Astrocyte (in vitro differentiated cells and primary cell): ENCODE measurements at regions not wholly inside any gene's neighbourhood (a gene's known extent, or its start where the extent isn't known, plus 50 kb on each side); places are given as distances from the start of the nearest gene placed in this dataset.
A peak's percentile ranks its signal among the peaks of the same experiment; 100 is the strongest.

ENCODE experiments used
- DNase-seq: peaks from one replicate; pipeline ENCODE4 v3.0.0-alpha.2; 2010; ENCODE audit warnings: low read depth
- FAIRE-seq: peaks from 2 replicates; lab custom pipeline; 2011; peaks lifted over from hg19 to GRCh38; lab: Jason Lieb, UNC
- H2AFZ ChIP-seq: 2 replicates; pipeline ENCODE4 v1.6.0; 2012; ENCODE audit warnings: low read depth, low read length, inconsistent platforms
- H3K27ac ChIP-seq: 2 replicates; pipeline ENCODE4 v1.5.1; 2011; ENCODE audit warnings: low read depth, low read length, inconsistent platforms
- H3K27me3 ChIP-seq: 2 replicates; pipeline ENCODE4 v1.6.0; 2011; ENCODE audit warnings: low read length, inconsistent platforms; ENCODE audit not compliant: insufficient read depth
- H3K36me3 ChIP-seq: 2 replicates; pipeline ENCODE4 v1.5.1; 2011; ENCODE audit warnings: low read length, inconsistent platforms; ENCODE audit not compliant: insufficient read depth
- H3K4me1 ChIP-seq: 2 replicates; pipeline ENCODE4 v1.5.1; 2011; ENCODE audit warnings: low read length, inconsistent platforms; ENCODE audit not compliant: insufficient read depth
- H3K4me2 ChIP-seq: 2 replicates; pipeline ENCODE4 v1.6.0; 2012; ENCODE audit warnings: low read length, inconsistent platforms
- H3K4me3 ChIP-seq: 2 replicates; pipeline ENCODE4 v1.5.1; 2011; ENCODE audit warnings: low read depth, mild to moderate bottlenecking, low read length, inconsistent platforms; ENCODE audit not compliant: insufficient read depth
- H3K79me2 ChIP-seq: 2 replicates; pipeline ENCODE4 v1.6.0; 2012; ENCODE audit warnings: mild to moderate bottlenecking, low read length, inconsistent platforms; ENCODE audit not compliant: insufficient read depth
- H3K9ac ChIP-seq: 2 replicates; pipeline ENCODE4 v1.6.0; 2012; ENCODE audit warnings: mild to moderate bottlenecking, low read length, inconsistent platforms
- H3K9me3 ChIP-seq: 2 replicates; pipeline ENCODE4 v1.5.1; 2012; ENCODE audit warnings: low read depth, mild to moderate bottlenecking, low read length, inconsistent platforms; ENCODE audit not compliant: insufficient read depth
- H4K20me1 ChIP-seq: 2 replicates; pipeline ENCODE4 v1.6.0; 2012; ENCODE audit warnings: low read length, inconsistent platforms; ENCODE audit not compliant: insufficient read depth
- H3K27ac Mint-ChIP-seq: one replicate; pipeline ENCODE4 v1.8.0; 2021; ENCODE audit warnings: mild to moderate bottlenecking, mixed read lengths; ENCODE audit not compliant: unreplicated experiment
- H3K27me3 Mint-ChIP-seq: one replicate; pipeline ENCODE4 v1.8.0; 2021; ENCODE audit warnings: low read depth, mixed read lengths; ENCODE audit not compliant: unreplicated experiment
- H3K36me3 Mint-ChIP-seq: one replicate; pipeline ENCODE4 v1.8.0; 2021; ENCODE audit warnings: low read depth, mixed read lengths; ENCODE audit not compliant: unreplicated experiment
- H3K4me1 Mint-ChIP-seq: one replicate; pipeline ENCODE4 v1.8.0; 2021; ENCODE audit warnings: low read depth, mixed read lengths; ENCODE audit not compliant: unreplicated experiment
- H3K4me3 Mint-ChIP-seq: one replicate; pipeline ENCODE4 v1.8.0; 2021; ENCODE audit warnings: mild to moderate bottlenecking, moderate library complexity, mixed read lengths; ENCODE audit not compliant: unreplicated experiment
- H3K9me3 Mint-ChIP-seq: one replicate; pipeline ENCODE4 v1.8.0; 2021; ENCODE audit warnings: mild to moderate bottlenecking, mixed read lengths; ENCODE audit not compliant: unreplicated experiment
- EZH2 ChIP-seq: IDR thresholded peaks from 2 replicates; pipeline ENCODE4 v1.6.1; 2012; ENCODE audit warnings: mild to moderate bottlenecking, low read length, inconsistent platforms; ENCODE audit not compliant: insufficient read depth
- TF ChIP-seq, protein P1 (sequence below): IDR thresholded peaks from 2 replicates; pipeline ENCODE4 v1.5.1; 2011; ENCODE audit warnings: low read depth, mild to moderate bottlenecking, inconsistent platforms, low read length, moderate library complexity; ENCODE audit not compliant: insufficient read depth

DNA sequence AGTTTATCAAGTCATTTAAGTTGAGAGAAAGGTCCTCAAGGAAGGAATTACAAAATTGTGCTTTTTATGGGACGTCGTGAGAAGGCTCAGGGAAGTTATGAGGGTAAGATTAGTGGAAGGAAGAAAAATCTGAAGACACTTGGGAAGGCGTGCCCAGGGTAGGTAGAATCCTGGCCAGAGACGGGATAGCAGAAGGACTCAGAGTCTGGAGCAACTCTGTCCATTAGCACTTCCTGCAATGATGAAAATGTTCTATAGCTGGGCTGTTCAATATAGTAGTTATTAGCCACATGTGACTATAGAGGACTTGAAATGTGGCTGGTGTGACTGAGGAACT, 271.0 kb upstream of the ZPLD1 start:
- Mint-ChIP-seq H3K27ac (no peak overlapping the region), H3K4me3 (no peak overlapping the region), H3K36me3 (no peaks in the 10 kb centered on the region), H3K9me3 (no peaks in the 10 kb centered on the region), H3K27me3 (no peaks in the 10 kb centered on the region), H3K4me1 (peaks cover 9% of the 10 kb centered on the region)
- H3K9ac ChIP-seq, result peak overlapping the region; percentile 28
- H3K4me1 ChIP-seq, result peaks cover 18% of the 10 kb centered on the region
- no peak overlapping the region for H3K4me3 ChIP-seq
- no peaks in the 10 kb centered on the region for H4K20me1 ChIP-seq
- H3K9me3 ChIP-seq, result no peaks in the 10 kb centered on the region
- DNase-seq (no peak), FAIRE-seq (no peak)
- H2AFZ ChIP-seq, result no peak overlapping the region
- no peaks in the 10 kb centered on the region for H3K27me3 ChIP-seq
- H3K4me2 ChIP-seq, result no peak overlapping the region
- TF ChIP-seq, protein P1, sequence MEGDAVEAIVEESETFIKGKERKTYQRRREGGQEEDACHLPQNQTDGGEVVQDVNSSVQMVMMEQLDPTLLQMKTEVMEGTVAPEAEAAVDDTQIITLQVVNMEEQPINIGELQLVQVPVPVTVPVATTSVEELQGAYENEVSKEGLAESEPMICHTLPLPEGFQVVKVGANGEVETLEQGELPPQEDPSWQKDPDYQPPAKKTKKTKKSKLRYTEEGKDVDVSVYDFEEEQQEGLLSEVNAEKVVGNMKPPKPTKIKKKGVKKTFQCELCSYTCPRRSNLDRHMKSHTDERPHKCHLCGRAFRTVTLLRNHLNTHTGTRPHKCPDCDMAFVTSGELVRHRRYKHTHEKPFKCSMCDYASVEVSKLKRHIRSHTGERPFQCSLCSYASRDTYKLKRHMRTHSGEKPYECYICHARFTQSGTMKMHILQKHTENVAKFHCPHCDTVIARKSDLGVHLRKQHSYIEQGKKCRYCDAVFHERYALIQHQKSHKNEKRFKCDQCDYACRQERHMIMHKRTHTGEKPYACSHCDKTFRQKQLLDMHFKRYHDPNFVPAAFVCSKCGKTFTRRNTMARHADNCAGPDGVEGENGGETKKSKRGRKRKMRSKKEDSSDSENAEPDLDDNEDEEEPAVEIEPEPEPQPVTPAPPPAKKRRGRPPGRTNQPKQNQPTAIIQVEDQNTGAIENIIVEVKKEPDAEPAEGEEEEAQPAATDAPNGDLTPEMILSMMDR, result no peak
- TF ChIP-seq EZH2, result no peak
- no peaks in the 10 kb centered on the region for H3K79me2 ChIP-seq
- H3K27ac ChIP-seq, result peak overlapping the region; percentile 51
- H3K36me3 ChIP-seq, result no peaks in the 10 kb centered on the region

DNA sequence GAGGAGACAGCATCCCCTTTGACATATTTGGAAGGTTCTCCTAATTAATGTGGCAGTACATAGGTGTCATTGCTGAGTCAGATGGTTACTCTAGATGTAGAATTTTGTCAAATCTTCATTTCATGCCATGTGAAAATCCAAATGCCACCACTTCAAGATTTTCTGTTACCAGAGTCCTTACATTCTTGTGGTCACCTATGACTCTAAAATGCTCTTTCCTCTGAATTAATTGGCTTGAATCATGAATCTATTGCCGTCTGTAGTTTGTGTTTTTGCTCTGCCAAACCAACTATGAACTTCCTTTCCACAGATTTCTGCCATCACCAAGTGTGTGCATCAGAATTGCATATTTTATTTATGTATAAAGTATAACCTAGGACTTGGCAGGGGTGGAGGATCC, 269.4 kb upstream of the ZPLD1 start:
- H3K4me1 Mint-ChIP-seq, result peaks cover 9% of the 10 kb centered on the region
- no peaks in the 10 kb centered on the region for H3K36me3 Mint-ChIP-seq
- no peak overlapping the region for H3K4me3 Mint-ChIP-seq
- Histone ChIP-seq H3K36me3 (no peaks in the 10 kb centered on the region), H3K27ac (peak overlapping the region; percentile 46), H3K4me2 (peak overlapping the region; percentile 7), H3K4me1 (peaks cover 18% of the 10 kb centered on the region), H3K9ac (no peak overlapping the region), H4K20me1 (no peaks in the 10 kb centered on the region), H3K9me3 (no peaks in the 10 kb centered on the region), H2AFZ (no peak overlapping the region), H3K79me2 (no peaks in the 10 kb centered on the region), H3K27me3 (no peaks in the 10 kb centered on the region), H3K4me3 (no peak overlapping the region)
- FAIRE-seq (no peak), DNase-seq (peak; percentile 91)
- H3K27me3 Mint-ChIP-seq, result no peaks in the 10 kb centered on the region
- TF ChIP-seq, protein P1, result no peak
- TF ChIP-seq EZH2, result no peak
- H3K9me3 Mint-ChIP-seq, result no peaks in the 10 kb centered on the region
- H3K27ac Mint-ChIP-seq, result no peak overlapping the region

DNA sequence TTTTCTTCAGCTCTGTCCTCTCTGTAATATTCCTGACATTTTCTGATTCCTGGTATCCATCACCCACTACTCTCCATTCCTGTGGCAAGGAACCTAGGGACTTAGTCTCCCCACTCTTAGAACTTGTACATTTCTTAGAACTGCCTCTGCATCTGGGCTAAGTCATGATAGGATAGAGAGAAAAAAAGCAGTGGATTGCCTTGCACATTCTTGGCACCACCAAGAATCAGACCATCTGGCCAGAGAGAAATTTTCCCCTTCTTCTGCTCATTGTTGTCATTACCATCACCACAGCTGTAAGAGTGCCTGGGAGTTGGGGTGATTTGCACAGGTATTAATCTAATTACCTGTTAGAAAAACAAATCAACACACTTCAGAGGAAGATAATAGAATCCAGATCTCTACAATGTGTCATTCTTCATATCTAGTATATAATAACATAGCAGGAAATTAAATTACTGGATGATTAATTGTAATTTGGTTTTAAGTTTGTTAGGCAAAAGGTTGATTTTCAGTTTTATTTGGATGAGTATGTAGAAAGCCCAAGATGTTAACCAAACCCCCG, 264.8 kb upstream of the ZPLD1 start:
- no peak for FAIRE-seq
- Histone ChIP-seq H3K9me3 (no peaks in the 10 kb centered on the region), H3K27ac (no peak overlapping the region), H3K4me1 (peaks cover 15% of the 10 kb centered on the region), H3K79me2 (no peaks in the 10 kb centered on the region), H3K9ac (no peak overlapping the region), H4K20me1 (no peaks in the 10 kb centered on the region), H3K27me3 (no peaks in the 10 kb centered on the region), H3K4me2 (no peak overlapping the region), H3K36me3 (no peaks in the 10 kb centered on the region), H2AFZ (no peak overlapping the region), H3K4me3 (no peak overlapping the region)
- H3K27ac Mint-ChIP-seq, result no peak overlapping the region
- DNase-seq, result peak; percentile 29
- H3K4me1 Mint-ChIP-seq, result peaks cover 4% of the 10 kb centered on the region
- H3K4me3 Mint-ChIP-seq, result no peak overlapping the region
- H3K36me3 Mint-ChIP-seq, result no peaks in the 10 kb centered on the region
- TF ChIP-seq, protein P1, result no peak
- no peak for TF ChIP-seq EZH2
- no peaks in the 10 kb centered on the region for H3K9me3 Mint-ChIP-seq
- no peaks in the 10 kb centered on the region for H3K27me3 Mint-ChIP-seq
